Activated naive CD4-positive, alpha-beta T cell treated with anti-CD3 and anti-CD28 coated beads for 36 hours (primary cell): ENCODE measurements at regions not wholly inside any gene's neighbourhood (a gene's known extent, or its start where the extent isn't known, plus 50 kb on each side); places are given as distances from the start of the nearest gene placed in this dataset.

Source experiments
- CTCF ChIA-PET: fragments of 350-600 bp; sonication (Branson Sonifier 250); formaldehyde crosslinking; loops from one replicate; lab custom pipeline; 2021; ENCODE audit warnings: antibody characterized with exemption; lab: Charles Lee
- DNase-seq: peaks from one replicate; pipeline ENCODE4 v3.0.0-alpha.2; 2020
- H3K27ac Mint-ChIP-seq: one replicate; pipeline ENCODE4 v1.8.0; 2021; ENCODE audit warnings: mild to moderate bottlenecking, mixed read lengths
- H3K27me3 Mint-ChIP-seq: one replicate; pipeline ENCODE4 v1.8.0; 2021; ENCODE audit warnings: low read depth, mixed read lengths
- H3K36me3 Mint-ChIP-seq: one replicate; pipeline ENCODE4 v1.8.0; 2021; ENCODE audit warnings: low read depth, mixed read lengths
- H3K4me1 Mint-ChIP-seq: one replicate; pipeline ENCODE4 v1.8.0; 2021; ENCODE audit warnings: low read depth, mixed read lengths
- H3K4me3 Mint-ChIP-seq: one replicate; pipeline ENCODE4 v1.8.0; 2021; ENCODE audit warnings: mild to moderate bottlenecking, moderate library complexity, mixed read lengths
- H3K9me3 Mint-ChIP-seq: one replicate; pipeline ENCODE4 v1.8.0; 2021; ENCODE audit warnings: mixed read lengths
- intact Hi-C: fragments of 100-400 bp; cut with micrococcal nuclease; formaldehyde crosslinking; loops from one replicate; pipeline ENCODE4 v1.15.1; 2023

GRCh38 chr10:36301539-36301938 lies 659.4 kb upstream of the FZD8 start:
- Mint-ChIP-seq H3K4me3 (no peak overlapping the region), H3K27ac (no peak overlapping the region), H3K27me3 (no peaks in the 10 kb centered on the region), H3K4me1 (no peaks in the 10 kb centered on the region), H3K36me3 (no peaks in the 10 kb centered on the region), H3K9me3 (peaks cover 3% of the 10 kb centered on the region)
- CTCF ChIA-PET: no interaction called here
- no peak for DNase-seq
- intact Hi-C loops: no loop called here

- H3K27me3 Mint-ChIP-seq: no peaks in the 10 kb centered on the region
- H3K4me3 Mint-ChIP-seq: no peak overlapping the region
- intact Hi-C loops: no loop called here
- no peaks in the 10 kb centered on the region for H3K4me1 Mint-ChIP-seq
- CTCF ChIA-PET: no interaction called here
- H3K9me3 Mint-ChIP-seq: peaks cover 3% of the 10 kb centered on the region
- H3K36me3 Mint-ChIP-seq: no peaks in the 10 kb centered on the region
- DNase-seq: no peak
- no peak overlapping the region for H3K27ac Mint-ChIP-seq
Observed at GRCh38 chr10:36301139-36301538, 659.0 kb upstream of the FZD8 start.

GRCh38 chr10:36283827-36284226 lies 641.7 kb upstream of the FZD8 start:
- Mint-ChIP-seq H3K36me3 (peaks cover 2% of the 10 kb centered on the region), H3K27ac (no peak overlapping the region), H3K27me3 (no peaks in the 10 kb centered on the region), H3K4me1 (no peaks in the 10 kb centered on the region), H3K4me3 (no peak overlapping the region), H3K9me3 (peaks cover 26% of the 10 kb centered on the region)
- intact Hi-C loops: no loop called here
- no peak for DNase-seq
- CTCF ChIA-PET: no interaction called here

GRCh38 chr10:36281831-36282331 lies 639.8 kb upstream of the FZD8 start:
- Mint-ChIP-seq H3K36me3 (no peaks in the 10 kb centered on the region), H3K27me3 (no peaks in the 10 kb centered on the region), H3K4me1 (no peaks in the 10 kb centered on the region), H3K4me3 (no peak overlapping the region), H3K9me3 (peaks cover 22% of the 10 kb centered on the region), H3K27ac (no peak overlapping the region)
- CTCF ChIA-PET: no interaction called here
- intact Hi-C loops: no loop called here
- DNase-seq: no peak

DNA sequence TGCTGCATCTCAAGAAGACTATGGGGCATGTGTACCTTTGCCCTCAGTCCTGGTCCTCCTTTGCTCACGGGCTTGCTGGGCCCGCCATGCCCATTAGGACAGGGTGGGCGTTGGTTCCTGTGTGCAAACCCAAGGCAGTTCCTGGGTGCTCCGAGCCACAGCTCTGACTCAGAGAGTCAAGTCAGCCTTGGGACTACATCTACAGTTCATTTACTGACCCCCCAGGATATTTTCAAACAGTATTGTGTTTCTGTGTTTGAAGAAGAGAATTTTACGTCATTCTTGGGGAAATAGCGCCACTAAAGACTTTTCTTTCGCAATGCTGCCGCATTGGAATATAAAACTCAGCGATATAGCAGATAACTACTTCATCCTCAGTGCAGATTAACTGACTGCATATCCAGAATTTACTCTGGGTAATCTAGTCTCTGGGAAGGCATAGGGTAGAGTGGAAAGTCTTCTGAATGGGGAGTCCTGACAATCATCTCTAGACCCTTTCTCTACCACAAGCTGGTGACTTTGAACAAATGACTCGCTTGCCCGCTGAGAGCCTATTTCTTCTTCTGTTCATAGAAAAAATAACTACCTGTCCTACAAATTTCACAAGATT lies 638.9 kb upstream of the FZD8 start:
- no peak overlapping the region for H3K27ac Mint-ChIP-seq
- no peaks in the 10 kb centered on the region for H3K27me3 Mint-ChIP-seq
- intact Hi-C loops: no loop called here

DNA sequence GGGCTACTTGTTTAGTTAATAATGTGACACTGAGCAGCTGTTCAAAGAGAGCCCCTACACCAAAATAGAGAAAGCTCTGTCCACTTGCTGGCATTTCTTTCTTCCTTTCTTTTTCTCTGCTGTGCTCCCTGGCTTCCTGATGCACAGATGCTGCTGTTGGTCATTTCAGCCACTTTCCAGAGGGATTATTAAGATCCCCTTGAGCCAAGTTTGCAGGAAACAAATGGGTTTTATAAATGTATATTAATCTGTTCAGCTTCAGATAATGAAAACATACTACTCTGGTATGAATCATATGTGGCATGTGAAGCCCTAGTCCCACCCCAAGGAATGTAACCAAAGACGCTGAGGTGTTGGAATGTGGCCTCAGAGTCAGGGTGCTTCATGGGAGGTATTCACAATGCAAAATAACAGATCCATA lies 638.2 kb upstream of the FZD8 start:
- Mint-ChIP-seq H3K4me1 (no peaks in the 10 kb centered on the region), H3K9me3 (peaks cover 21% of the 10 kb centered on the region), H3K27me3 (no peaks in the 10 kb centered on the region), H3K4me3 (no peak overlapping the region), H3K36me3 (no peaks in the 10 kb centered on the region), H3K27ac (no peak overlapping the region)
- intact Hi-C loops: no loop called here
- CTCF ChIA-PET: interaction anchor here (0.7 kb wide), 1 partner anchor 9 kb away, joined by 3 read pairs; no protein-coding TSS in a partner anchor
- DNase-seq: no peak

More for the DNA sequence above, 638.9 kb upstream of the FZD8 start:
- peaks cover 22% of the 10 kb centered on the region for H3K9me3 Mint-ChIP-seq
- H3K36me3 Mint-ChIP-seq: no peaks in the 10 kb centered on the region
- CTCF ChIA-PET: no interaction called here
- H3K4me3 Mint-ChIP-seq: no peak overlapping the region
- H3K4me1 Mint-ChIP-seq: no peaks in the 10 kb centered on the region
- no peak for DNase-seq

- Mint-ChIP-seq H3K9me3 (peaks cover 21% of the 10 kb centered on the region), H3K27ac (no peak overlapping the region), H3K36me3 (no peaks in the 10 kb centered on the region), H3K4me3 (no peak overlapping the region), H3K4me1 (no peaks in the 10 kb centered on the region), H3K27me3 (no peaks in the 10 kb centered on the region)
- intact Hi-C loops: no loop called here
- CTCF ChIA-PET: no interaction called here
- no peak for DNase-seq
Observed at GRCh38 chr10:36278176-36278575, 636.1 kb upstream of the FZD8 start.

GRCh38 chr10:36277459-36277858 lies 635.4 kb upstream of the FZD8 start:
- intact Hi-C loops: no loop called here
- H3K36me3 Mint-ChIP-seq: no peaks in the 10 kb centered on the region
- CTCF ChIA-PET: no interaction called here
- no peaks in the 10 kb centered on the region for H3K27me3 Mint-ChIP-seq
- H3K27ac Mint-ChIP-seq: no peak overlapping the region
- no peak for DNase-seq
- no peak overlapping the region for H3K4me3 Mint-ChIP-seq
- no peaks in the 10 kb centered on the region for H3K4me1 Mint-ChIP-seq
- H3K9me3 Mint-ChIP-seq: peaks cover 20% of the 10 kb centered on the region

GRCh38 chr10:36271627-36272340 lies 629.7 kb upstream of the FZD8 start:
- no peaks in the 10 kb centered on the region for H3K36me3 Mint-ChIP-seq
- intact Hi-C loops: no loop called here
- no peaks in the 10 kb centered on the region for H3K27me3 Mint-ChIP-seq
- H3K27ac Mint-ChIP-seq: no peak overlapping the region
- H3K4me1 Mint-ChIP-seq: no peaks in the 10 kb centered on the region
- peaks cover 15% of the 10 kb centered on the region for H3K9me3 Mint-ChIP-seq
- CTCF ChIA-PET: no interaction called here
- DNase-seq: no peak
- no peak overlapping the region for H3K4me3 Mint-ChIP-seq

DNA sequence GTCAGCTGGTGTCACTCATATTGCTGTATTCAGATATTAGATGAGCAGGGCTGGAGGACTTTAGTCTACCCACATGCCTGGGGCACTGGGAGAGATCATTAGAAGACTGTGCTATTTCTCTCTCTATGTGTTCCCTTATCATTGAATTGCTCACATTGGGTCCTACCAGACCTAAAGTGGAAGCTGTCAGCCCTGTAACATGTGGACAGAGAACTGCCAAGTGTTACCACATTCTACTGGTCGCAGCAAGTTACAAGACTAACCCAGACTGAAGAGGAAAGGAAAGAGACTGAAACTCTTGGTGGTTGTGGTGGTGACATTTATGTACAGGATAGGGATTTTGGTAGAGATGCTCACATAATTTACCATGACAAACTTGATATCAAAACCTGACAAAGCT lies 627.1 kb upstream of the FZD8 start:
- Mint-ChIP-seq H3K4me3 (no peak overlapping the region), H3K36me3 (no peaks in the 10 kb centered on the region), H3K4me1 (no peaks in the 10 kb centered on the region), H3K27me3 (no peaks in the 10 kb centered on the region), H3K9me3 (peaks cover 2% of the 10 kb centered on the region), H3K27ac (no peak overlapping the region)
- CTCF ChIA-PET: no interaction called here
- intact Hi-C loops: no loop called here
- DNase-seq: no peak

GRCh38 chr10:36266923-36267322 lies 624.8 kb upstream of the FZD8 start:
- Mint-ChIP-seq H3K9me3 (peaks cover 1% of the 10 kb centered on the region), H3K4me1 (no peaks in the 10 kb centered on the region), H3K27me3 (no peaks in the 10 kb centered on the region), H3K27ac (no peak overlapping the region), H3K36me3 (no peaks in the 10 kb centered on the region), H3K4me3 (no peak overlapping the region)
- CTCF ChIA-PET: no interaction called here
- intact Hi-C loops: no loop called here
- DNase-seq: no peak

DNA sequence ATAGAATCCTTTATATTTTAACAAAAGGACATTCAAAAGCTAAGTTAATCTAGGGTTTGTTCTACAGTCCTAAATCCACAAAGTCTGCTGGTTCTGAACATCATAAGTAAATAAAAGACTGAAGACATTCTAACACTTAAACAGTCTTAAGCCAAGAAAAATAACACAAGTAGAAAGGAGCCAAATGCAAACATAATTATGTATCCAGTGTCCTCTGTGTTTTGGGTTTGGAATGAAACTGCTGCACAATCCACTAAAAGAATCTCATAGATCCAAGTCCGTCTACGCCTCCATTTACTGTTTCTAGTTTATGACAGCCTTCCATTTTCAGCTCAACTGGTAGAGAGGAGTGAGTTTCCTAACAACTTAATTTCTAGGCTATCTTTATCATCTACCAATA lies 623.6 kb upstream of the FZD8 start:
- H3K4me1 Mint-ChIP-seq: no peaks in the 10 kb centered on the region
- no peak for DNase-seq
- H3K4me3 Mint-ChIP-seq: no peak overlapping the region
- H3K9me3 Mint-ChIP-seq: peaks cover 1% of the 10 kb centered on the region
- CTCF ChIA-PET: interaction anchor here (0.5 kb wide), 2 partner anchors 444 to 1834 kb away, joined by 3 to 5 read pairs; no protein-coding TSS in a partner anchor
- no peaks in the 10 kb centered on the region for H3K36me3 Mint-ChIP-seq
- intact Hi-C loops: no loop called here
- no peak overlapping the region for H3K27ac Mint-ChIP-seq
- no peaks in the 10 kb centered on the region for H3K27me3 Mint-ChIP-seq

GRCh38 chr10:36263871-36264270 lies 621.8 kb upstream of the FZD8 start:
- CTCF ChIA-PET: no interaction called here
- H3K4me3 Mint-ChIP-seq: no peak overlapping the region
- no peak overlapping the region for H3K27ac Mint-ChIP-seq
- intact Hi-C loops: no loop called here
- no peak for DNase-seq
- no peaks in the 10 kb centered on the region for H3K36me3 Mint-ChIP-seq
- H3K9me3 Mint-ChIP-seq: peaks cover 1% of the 10 kb centered on the region
- H3K27me3 Mint-ChIP-seq: no peaks in the 10 kb centered on the region
- no peaks in the 10 kb centered on the region for H3K4me1 Mint-ChIP-seq
